Uterus (tissue), 2 donors: ENCODE measurements at regions not wholly inside any gene's neighbourhood (a gene's known extent, or its start where the extent isn't known, plus 50 kb on each side); places are given as distances from the start of the nearest gene placed in this dataset.

Experiments
- POLR2A ChIP-seq, 2 donors: fragments of 450-650 bp; IDR thresholded peaks; one replicate each; pipeline ENCODE4 v1.6.1; 2016; ENCODE audit warnings: antibody characterized with exemption in 2 of 2, mild to moderate bottlenecking in 1 of 2, moderate library complexity in 1 of 2
- TF ChIP-seq, protein P1 (sequence below), 4 experiments: fragments of 200-600 bp in 2 of 4; fragments of 450-650 bp in 2 of 4; sonication (generic) in 2 of 4; IDR thresholded peaks; one replicate each; pipeline ENCODE4 v1.5.1; 2016 to 2019; ENCODE audit warnings: antibody characterized with exemption in 4 of 4, mild to moderate bottlenecking in 2 of 4, moderate library complexity in 1 of 4

DNA sequence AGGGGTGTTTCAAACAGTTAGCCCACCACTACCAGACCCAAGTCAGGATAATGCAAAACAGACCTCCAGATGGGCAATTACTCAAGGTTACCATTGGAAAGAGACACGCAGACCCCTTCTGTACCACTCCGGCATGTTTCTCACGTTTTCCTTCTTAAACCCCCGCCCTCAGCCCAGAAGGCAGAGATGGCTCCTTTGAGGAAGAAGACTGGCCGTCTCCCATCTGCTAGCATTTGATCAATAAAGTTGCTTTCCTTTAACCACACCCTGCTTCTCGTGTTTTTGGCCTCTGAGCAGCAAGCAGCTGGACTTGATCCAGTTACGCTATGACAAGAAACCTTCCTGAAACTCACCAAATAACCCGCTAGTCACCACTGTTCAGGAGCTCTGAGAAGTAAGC, 1012.4 kb upstream of the GYPC start:
- TF ChIP-seq, protein P1, sequence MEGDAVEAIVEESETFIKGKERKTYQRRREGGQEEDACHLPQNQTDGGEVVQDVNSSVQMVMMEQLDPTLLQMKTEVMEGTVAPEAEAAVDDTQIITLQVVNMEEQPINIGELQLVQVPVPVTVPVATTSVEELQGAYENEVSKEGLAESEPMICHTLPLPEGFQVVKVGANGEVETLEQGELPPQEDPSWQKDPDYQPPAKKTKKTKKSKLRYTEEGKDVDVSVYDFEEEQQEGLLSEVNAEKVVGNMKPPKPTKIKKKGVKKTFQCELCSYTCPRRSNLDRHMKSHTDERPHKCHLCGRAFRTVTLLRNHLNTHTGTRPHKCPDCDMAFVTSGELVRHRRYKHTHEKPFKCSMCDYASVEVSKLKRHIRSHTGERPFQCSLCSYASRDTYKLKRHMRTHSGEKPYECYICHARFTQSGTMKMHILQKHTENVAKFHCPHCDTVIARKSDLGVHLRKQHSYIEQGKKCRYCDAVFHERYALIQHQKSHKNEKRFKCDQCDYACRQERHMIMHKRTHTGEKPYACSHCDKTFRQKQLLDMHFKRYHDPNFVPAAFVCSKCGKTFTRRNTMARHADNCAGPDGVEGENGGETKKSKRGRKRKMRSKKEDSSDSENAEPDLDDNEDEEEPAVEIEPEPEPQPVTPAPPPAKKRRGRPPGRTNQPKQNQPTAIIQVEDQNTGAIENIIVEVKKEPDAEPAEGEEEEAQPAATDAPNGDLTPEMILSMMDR (IDR thresholded peaks at IDR 0.05) = no peak
- TF ChIP-seq POLR2A (IDR thresholded peaks at IDR 0.05) = no peak
